IPS-NIHi11 (cell line): ENCODE measurements at regions not wholly inside any gene's neighbourhood (a gene's known extent, or its start where the extent isn't known, plus 50 kb on each side); places are given as distances from the start of the nearest gene placed in this dataset.
"Not testable (repeated sequence)": the region's sequence is repeated elsewhere in the genome, so short reads cannot be mapped to it uniquely, and the experiment has no call there.

Experiments used
- DNase-seq: peaks from one replicate; pipeline ENCODE4 v3.0.0; 2012; ENCODE audit warnings: mixed read lengths, low spot score

GRCh38 chr16:26395700-26396099, 671.0 kb upstream of the C16orf82 start:
- DNase-seq, result no peak

GRCh38 chr16:26396511-26397235, 670.1 kb upstream of the C16orf82 start:
- DNase-seq, result peak; percentile 35

- DNase-seq, result no peak
Measured at GRCh38 chr16:26413780-26414179, 652.9 kb upstream of the C16orf82 start.

- DNase-seq, result not testable (repeated sequence)
Measured at GRCh38 chr16:26419458-26419857, 647.3 kb upstream of the C16orf82 start.

GRCh38 chr16:26430618-26431017, 636.1 kb upstream of the C16orf82 start:
- no peak for DNase-seq

- no peak for DNase-seq
Measured at GRCh38 chr16:26433807-26434206, 632.9 kb upstream of the C16orf82 start.

- DNase-seq, result no peak
Measured at GRCh38 chr16:26441178-26441577, 625.5 kb upstream of the C16orf82 start.

- DNase-seq, result no peak
Measured at GRCh38 chr16:26442321-26442720, 624.4 kb upstream of the C16orf82 start.

GRCh38 chr16:26447570-26447969, 619.2 kb upstream of the C16orf82 start:
- DNase-seq, result no peak

GRCh38 chr16:26453215-26453614, 613.5 kb upstream of the C16orf82 start:
- DNase-seq, result no peak

- DNase-seq, result no peak
Measured at GRCh38 chr16:26454102-26454501, 612.6 kb upstream of the C16orf82 start.

GRCh38 chr16:26456074-26456473, 610.7 kb upstream of the C16orf82 start:
- DNase-seq, result no peak

GRCh38 chr16:26457095-26457494, 609.6 kb upstream of the C16orf82 start:
- DNase-seq, result no peak

GRCh38 chr16:26457882-26458281, 608.8 kb upstream of the C16orf82 start:
- no peak for DNase-seq

- DNase-seq, result no peak
Measured at GRCh38 chr16:26464576-26465266, 602.0 kb upstream of the C16orf82 start.

- not testable (repeated sequence) for DNase-seq
Measured at GRCh38 chr16:26474405-26474804, 592.3 kb upstream of the C16orf82 start.

GRCh38 chr16:26475596-26475995, 591.1 kb upstream of the C16orf82 start:
- no peak for DNase-seq

GRCh38 chr16:26491101-26491670, 575.5 kb upstream of the C16orf82 start:
- no peak for DNase-seq

- DNase-seq, result no peak
Measured at GRCh38 chr16:26491962-26492361, 574.8 kb upstream of the C16orf82 start.

- no peak for DNase-seq
Measured at GRCh38 chr16:26493751-26494150, 573.0 kb upstream of the C16orf82 start.

GRCh38 chr16:26497896-26498295, 568.8 kb upstream of the C16orf82 start:
- no peak for DNase-seq

- no peak for DNase-seq
Measured at GRCh38 chr16:26500326-26500725, 566.4 kb upstream of the C16orf82 start.

- no peak for DNase-seq
Measured at GRCh38 chr16:26505496-26505895, 561.2 kb upstream of the C16orf82 start.
